Spleen (tissue), 11 donors: ENCODE measurements at regions not wholly inside any gene's neighbourhood (a gene's known extent, or its start where the extent isn't known, plus 50 kb on each side); places are given as distances from the start of the nearest gene placed in this dataset.

ENCODE experiments used
- DNase-seq: peaks from one replicate; pipeline ENCODE4 v3.0.0-alpha.2; 2020
- H3K27ac ChIP-seq, 8 donors: fragments of 200-600 bp; sonication (generic) in 7 of 8; 1 replicate in 4 of 8; 2 replicates in 4 of 8; pipeline versions ENCODE4 v1.5.0 to v1.8.0; 2016 to 2021; ENCODE audit warnings: inconsistent platforms in 4 of 8, mild to moderate bottlenecking in 4 of 8, moderate library complexity in 1 of 8
- H3K27me3 ChIP-seq, 7 donors: fragments of 200-600 bp; sonication (generic) in 6 of 7; replicated peaks in 1 of 7; 1 replicate in 4 of 7; 2 replicates in 3 of 7; pipeline versions ENCODE4 v1.5.0 to v1.8.0; 2016 to 2021; ENCODE audit warnings: inconsistent platforms in 3 of 7, mild to moderate bottlenecking in 1 of 7
- H3K36me3 ChIP-seq, 6 donors: fragments of 200-600 bp; sonication (generic) in 5 of 6; 1 replicate in 4 of 6; 2 replicates in 2 of 6; pipeline versions ENCODE4 v1.5.0 to v1.8.0; 2016 to 2021; ENCODE audit warnings: inconsistent platforms in 2 of 6
- H3K4me1 ChIP-seq, 6 donors: fragments of 200-600 bp; sonication (generic) in 5 of 6; 1 replicate in 3 of 6; 2 replicates in 3 of 6; pipeline versions ENCODE4 v1.5.0 to v1.8.0; 2016 to 2021; ENCODE audit warnings: inconsistent platforms in 3 of 6
- H3K4me3 ChIP-seq, 8 donors: fragments of 200-600 bp; sonication (generic) in 7 of 8; 1 replicate in 4 of 8; 2 replicates in 4 of 8; pipeline versions ENCODE4 v1.5.0 to v1.8.0; 2016 to 2021; ENCODE audit warnings: inconsistent platforms in 4 of 8, mild to moderate bottlenecking in 4 of 8, moderate library complexity in 2 of 8
- H3K9me3 ChIP-seq, 8 donors: fragments of 200-600 bp; sonication (generic) in 7 of 8; 1 replicate in 4 of 8; 2 replicates in 4 of 8; pipeline versions ENCODE4 v1.5.0 to v1.8.0; 2016 to 2021; ENCODE audit warnings: inconsistent platforms in 4 of 8
- POLR2A ChIP-seq, 3 donors: fragments of 450-650 bp; IDR thresholded peaks; one replicate each; pipeline ENCODE4 v1.5.1; 2017; ENCODE audit warnings: antibody characterized with exemption in 3 of 3, mild to moderate bottlenecking in 1 of 3
- POLR2AphosphoS5 ChIP-seq, 3 donors: sonication (generic); formaldehyde crosslinking; IDR thresholded peaks; one replicate each; pipeline ENCODE4 v1.5.1; 2017; ENCODE audit warnings: antibody characterized with exemption in 3 of 3
- WGBS, 5 donors: extraction: QIAGEN DNeasy Blood & Tissue Kit in 3 of 5; methylation state at CpG; one replicate each; pipeline versions ENCODE4 v1.1.5 to v1.1.7; 2013 to 2018; 5-methylcytosine and 5-hydroxymethylcytosine counted together
- intact Hi-C: fragments of 100-400 bp; cut with DNase I; formaldehyde crosslinking; loops from one replicate; pipeline ENCODE4 v1.15.0; 2023; ENCODE audit warnings: low total_unique reads
- TF ChIP-seq, protein P1 (sequence below), 11 experiments: fragments of 200-600 bp in 7 of 11; fragments of 450-650 bp in 4 of 11; sonication (generic) in 4 of 11; IDR thresholded peaks in 8 of 11; conservative IDR thresholded peaks in 3 of 11; 1 replicate in 7 of 11; 2 replicates in 4 of 11; pipeline versions ENCODE4 v1.4.0 to v1.8.0; 2016 to 2021; ENCODE audit warnings: antibody characterized with exemption in 11 of 11, inconsistent platforms in 4 of 11, mild to moderate bottlenecking in 1 of 11
- donor health status: healthy with polysubstance abuse.
- donor health status: DM: no; HTN: no; CAD: no; lungs with moderate emphysema.
- donor health status: DM: no; HTN: no; CAD: no.
- donor health status: Bipolar disorder and iron deficiency.
- donor health status: healthy.
- donor health status: DM: no; HTN: no; CAD: no.
- donor health status: DM: yes; HTN: yes; CAD: no.

DNA sequence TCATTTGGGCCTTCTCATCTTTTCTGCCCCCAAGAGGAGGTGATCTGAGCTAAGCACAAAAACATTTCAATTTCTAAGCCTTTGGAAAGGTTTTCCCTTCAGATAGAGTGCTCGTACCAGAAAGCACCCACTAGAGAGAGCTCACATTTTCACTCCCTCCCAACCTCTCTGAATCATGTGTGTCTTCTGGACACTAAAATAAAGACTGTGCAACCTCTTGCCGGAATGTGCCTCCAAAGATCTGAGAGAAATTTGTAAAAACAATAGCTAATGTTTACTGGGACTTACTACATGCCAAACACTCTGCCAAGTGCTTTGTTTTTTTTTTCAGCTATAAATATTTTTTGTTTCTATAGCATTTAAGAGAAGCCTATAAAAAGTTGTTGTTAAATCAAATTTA, 120.6 kb upstream of the LNX1 start:
- no peak for DNase-seq
- Histone ChIP-seq H3K27ac (no peak overlapping the region), H3K36me3 (no peaks in the 10 kb centered on the region), H3K4me1 (peaks cover 0 to 6% (median 2%) of the 10 kb centered on the region in 6 donors), H3K9me3 (no peaks in the 10 kb centered on the region), H3K4me3 (no peak overlapping the region), H3K27me3 (no peaks in the 10 kb centered on the region)
- intact Hi-C loops, result no loop called here
- TF ChIP-seq, protein P1, sequence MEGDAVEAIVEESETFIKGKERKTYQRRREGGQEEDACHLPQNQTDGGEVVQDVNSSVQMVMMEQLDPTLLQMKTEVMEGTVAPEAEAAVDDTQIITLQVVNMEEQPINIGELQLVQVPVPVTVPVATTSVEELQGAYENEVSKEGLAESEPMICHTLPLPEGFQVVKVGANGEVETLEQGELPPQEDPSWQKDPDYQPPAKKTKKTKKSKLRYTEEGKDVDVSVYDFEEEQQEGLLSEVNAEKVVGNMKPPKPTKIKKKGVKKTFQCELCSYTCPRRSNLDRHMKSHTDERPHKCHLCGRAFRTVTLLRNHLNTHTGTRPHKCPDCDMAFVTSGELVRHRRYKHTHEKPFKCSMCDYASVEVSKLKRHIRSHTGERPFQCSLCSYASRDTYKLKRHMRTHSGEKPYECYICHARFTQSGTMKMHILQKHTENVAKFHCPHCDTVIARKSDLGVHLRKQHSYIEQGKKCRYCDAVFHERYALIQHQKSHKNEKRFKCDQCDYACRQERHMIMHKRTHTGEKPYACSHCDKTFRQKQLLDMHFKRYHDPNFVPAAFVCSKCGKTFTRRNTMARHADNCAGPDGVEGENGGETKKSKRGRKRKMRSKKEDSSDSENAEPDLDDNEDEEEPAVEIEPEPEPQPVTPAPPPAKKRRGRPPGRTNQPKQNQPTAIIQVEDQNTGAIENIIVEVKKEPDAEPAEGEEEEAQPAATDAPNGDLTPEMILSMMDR (IDR thresholded peaks at IDR 0.05 in 8 of 11, conservative IDR thresholded peaks at IDR 0.05 in 3 of 11), result no peak
- TF ChIP-seq POLR2A (IDR thresholded peaks at IDR 0.05) (no peak), POLR2AphosphoS5 (IDR thresholded peaks at IDR 0.05) (no peak)
- 88 to 95% (median 93%) methylated on average over 2 of the region's 2 CpGs for WGBS, 5 donors

DNA sequence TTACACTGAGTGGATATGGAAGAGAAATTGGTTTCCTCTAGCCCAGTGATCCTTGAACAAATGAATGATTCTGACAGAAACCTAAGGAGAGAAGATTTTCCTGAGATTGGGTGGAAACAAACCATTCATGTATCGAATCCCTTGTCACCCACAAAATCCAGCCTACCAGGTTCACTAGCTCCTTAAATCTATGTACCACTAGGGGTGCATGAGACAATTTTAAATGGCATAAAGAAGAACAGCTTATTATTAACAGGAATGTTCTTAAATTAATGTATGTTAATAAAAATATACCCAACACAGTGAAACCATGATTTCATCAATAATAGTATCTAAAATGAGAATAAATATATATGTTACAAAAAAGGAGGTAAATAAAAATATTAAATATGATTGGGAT, 118.4 kb upstream of the LNX1 start:
- no peak for DNase-seq
- H3K4me3 ChIP-seq, result no peak overlapping the region
- H3K36me3 ChIP-seq, result no peaks in the 10 kb centered on the region
- peaks cover 0 to 23% (median 2%) of the 10 kb centered on the region in 6 donors for H3K4me1 ChIP-seq
- TF ChIP-seq, protein P1 (IDR thresholded peaks at IDR 0.05 in 8 of 11, conservative IDR thresholded peaks at IDR 0.05 in 3 of 11), result no peak
- no peak for TF ChIP-seq POLR2AphosphoS5 (IDR thresholded peaks at IDR 0.05)
- no peak for TF ChIP-seq POLR2A (IDR thresholded peaks at IDR 0.05)
- no peak overlapping the region for H3K27ac ChIP-seq
- WGBS, 5 donors, result 88 to 97% (median 91%) methylated on average over 1 of the region's 1 CpG
- H3K27me3 ChIP-seq, result no peaks in the 10 kb centered on the region
- intact Hi-C loops, result no loop called here
- no peaks in the 10 kb centered on the region for H3K9me3 ChIP-seq

GRCh38 chr4:53707491-53707890, 116.2 kb upstream of the LNX1 start:
- H3K27me3 ChIP-seq, result no peaks in the 10 kb centered on the region
- H3K9me3 ChIP-seq, result no peaks in the 10 kb centered on the region
- intact Hi-C loops, result no loop called here
- TF ChIP-seq, protein P1 (IDR thresholded peaks at IDR 0.05 in 8 of 11, conservative IDR thresholded peaks at IDR 0.05 in 3 of 11), result no peak
- no peak for TF ChIP-seq POLR2A (IDR thresholded peaks at IDR 0.05)
- TF ChIP-seq POLR2AphosphoS5 (IDR thresholded peaks at IDR 0.05), result no peak
- H3K27ac ChIP-seq, result no peak overlapping the region
- 82 to 93% (median 88%) methylated on average over 2 of the region's 2 CpGs for WGBS, 5 donors
- no peak for DNase-seq
- H3K36me3 ChIP-seq, result no peaks in the 10 kb centered on the region
- H3K4me3 ChIP-seq, result no peak overlapping the region
- peaks cover 6 to 42% (median 17%) of the 10 kb centered on the region in 6 donors for H3K4me1 ChIP-seq

- TF ChIP-seq POLR2AphosphoS5 (IDR thresholded peaks at IDR 0.05) (no peak), POLR2A (IDR thresholded peaks at IDR 0.05) (no peak)
- TF ChIP-seq, protein P1 (IDR thresholded peaks at IDR 0.05 in 8 of 11, conservative IDR thresholded peaks at IDR 0.05 in 3 of 11), result peak in 9 of 11 experiments; percentile 15 to 63 (median 50)
- Histone ChIP-seq H3K9me3 (peaks cover 0 to under 1% (median 0%) of the 10 kb centered on the region in 8 donors), H3K27me3 (no peaks in the 10 kb centered on the region), H3K4me3 (no peak overlapping the region), H3K4me1 (peaks cover 10 to 51% (median 22%) of the 10 kb centered on the region in 6 donors), H3K27ac (peak overlapping the region in 1 of 8 donors; percentile 14), H3K36me3 (no peaks in the 10 kb centered on the region)
- no peak for DNase-seq
- intact Hi-C loops, result no loop called here
- 58 to 75% (median 64%) methylated on average over 8 of the region's 8 CpGs for WGBS, 5 donors
These were observed 115.2 kb upstream of the LNX1 start for GRCh38 chr4:53706422-53707032.
